GM23338 (cell line): ENCODE measurements at regions not wholly inside any gene's neighbourhood (a gene's known extent, or its start where the extent isn't known, plus 50 kb on each side); places are given as distances from the start of the nearest gene placed in this dataset.
A peak's percentile ranks its signal among the peaks of the same experiment; 100 is the strongest.

ENCODE experiments used
- ATAC-seq: fragments of 200-7000 bp; cut with Tn5 transposase; 3 replicates; pipeline ENCODE4 v1.9.1; 2020
- DNase-seq: peaks from one replicate; pipeline ENCODE4 v3.0.0-alpha.2; 2015; ENCODE audit warnings: low spot score
- H2AFZ ChIP-seq: fragments of 200-600 bp; sonication (generic); 2 replicates; pipeline ENCODE4 v1.8.0; 2016; ENCODE audit warnings: antibody characterized with exemption, mild to moderate bottlenecking, moderate library complexity
- H3F3A ChIP-seq: fragments of 200-600 bp; sonication (generic); replicated peaks from 2 replicates; pipeline ENCODE4 v1.8.0; 2017; ENCODE audit warnings: antibody characterized with exemption, mixed run types, low read depth
- H3K27ac ChIP-seq: fragments of 200-600 bp; sonication (generic); 2 replicates; pipeline ENCODE4 v1.6.1; 2016; ENCODE audit warnings: low read depth
- H3K27me3 ChIP-seq: fragments of 200-600 bp; sonication (generic); 2 replicates; pipeline ENCODE4 v1.8.0; 2016; ENCODE audit warnings: mild to moderate bottlenecking, mixed run types, moderate library complexity; ENCODE audit not compliant: insufficient read depth
- H3K36me3 ChIP-seq: fragments of 200-600 bp; sonication (generic); 2 replicates; pipeline ENCODE4 v1.8.0; 2016; ENCODE audit warnings: mild to moderate bottlenecking; ENCODE audit not compliant: insufficient read depth
- H3K4me1 ChIP-seq: fragments of 200-600 bp; sonication (generic); 2 replicates; pipeline ENCODE4 v1.8.0; 2016; ENCODE audit warnings: mild to moderate bottlenecking, moderate library complexity; ENCODE audit not compliant: insufficient read depth
- H3K4me2 ChIP-seq: fragments of 200-600 bp; sonication (generic); 2 replicates; pipeline ENCODE4 v1.7.1; 2017; ENCODE audit warnings: mixed run types
- H3K4me3 ChIP-seq: fragments of 200-600 bp; sonication (generic); 2 replicates; pipeline ENCODE4 v1.6.1; 2016; ENCODE audit warnings: mixed run types
- H3K79me2 ChIP-seq: fragments of 200-600 bp; sonication (generic); replicated peaks from 2 replicates; pipeline ENCODE4 v1.8.0; 2017; ENCODE audit warnings: mild to moderate bottlenecking; ENCODE audit not compliant: insufficient read depth
- H3K9me2 ChIP-seq: fragments of 200-600 bp; sonication (generic); 2 replicates; pipeline ENCODE4 v1.8.0; 2017; ENCODE audit not compliant: insufficient read depth
- H4K20me1 ChIP-seq: fragments of 200-600 bp; sonication (generic); replicated peaks from 2 replicates; pipeline ENCODE4 v1.8.0; 2017; ENCODE audit warnings: mild to moderate bottlenecking; ENCODE audit not compliant: insufficient read depth
- H3K27ac Mint-ChIP-seq: 2 replicates; pipeline ENCODE4 v1.8.0; 2020; ENCODE audit warnings: inconsistent platforms, mild to moderate bottlenecking, moderate library complexity, mixed read lengths
- H3K27me3 Mint-ChIP-seq: 3 replicates; pipeline ENCODE4 v1.8.0; 2022; ENCODE audit warnings: low read depth, mild to moderate bottlenecking, moderate library complexity, mixed read lengths, inconsistent platforms; ENCODE audit not compliant: insufficient read depth, poor library complexity
- H3K36me3 Mint-ChIP-seq: 3 replicates; pipeline ENCODE4 v1.8.0; 2021; ENCODE audit warnings: low read depth, mild to moderate bottlenecking, inconsistent platforms, moderate library complexity, mixed read lengths
- H3K4me1 Mint-ChIP-seq: 3 replicates; pipeline ENCODE4 v1.8.0; 2020; ENCODE audit warnings: mild to moderate bottlenecking, inconsistent platforms, mixed read lengths
- H3K4me3 Mint-ChIP-seq: 3 replicates; pipeline ENCODE4 v1.8.0; 2021; ENCODE audit warnings: moderate library complexity, mild to moderate bottlenecking, inconsistent platforms, mixed read lengths
- H3K9me3 Mint-ChIP-seq: 3 replicates; pipeline ENCODE4 v1.8.0; 2020; ENCODE audit warnings: moderate library complexity, mild to moderate bottlenecking, inconsistent platforms, mixed read lengths
- CTCF ChIP-seq, 2 experiments: fragments of 200-600 bp in 1 of 2; sonication (generic) in 1 of 2; conservative IDR thresholded peaks; 2 replicates each; pipeline versions ENCODE4 v1.5.1 to v1.6.1; 2016 to 2017; ENCODE audit warnings: antibody characterized with exemption in 2 of 2, low read depth in 2 of 2, mild to moderate bottlenecking in 2 of 2, moderate library complexity in 1 of 2
- EZH2 ChIP-seq: fragments of 200-600 bp; sonication (generic); IDR thresholded peaks from one replicate; pipeline ENCODE4 v1.8.0; 2017; ENCODE audit warnings: antibody characterized with exemption, mild to moderate bottlenecking, low read depth; ENCODE audit not compliant: unreplicated experiment
- EZH2phosphoT487 ChIP-seq: fragments of 200-600 bp; sonication (generic); IDR thresholded peaks from one replicate; pipeline ENCODE4 v1.8.1; 2018; ENCODE audit warnings: antibody characterized with exemption; ENCODE audit not compliant: unreplicated experiment
- NANOG ChIP-seq: IDR thresholded peaks from 2 replicates; pipeline ENCODE4 v1.6.1; 2016; ENCODE audit warnings: antibody characterized with exemption, borderline replicate concordance
- POLR2AphosphoS5 ChIP-seq: IDR thresholded peaks from 2 replicates; pipeline ENCODE4 v1.6.1; 2016; ENCODE audit warnings: antibody characterized with exemption, low read depth
- REST ChIP-seq: IDR thresholded peaks from one replicate; pipeline ENCODE4 v1.6.1; 2018; ENCODE audit warnings: antibody characterized with exemption; ENCODE audit not compliant: unreplicated experiment
- ZNF331 ChIP-seq: fragments of 250-450 bp; sonication (Bioruptor Pico); IDR thresholded peaks from 2 replicates; pipeline ENCODE4 v1.5.0; 2020; ENCODE audit warnings: low read depth, mild to moderate bottlenecking, moderate library complexity

- Histone ChIP-seq H3K4me2 (no peak overlapping the region), H3F3A (no peaks in the 10 kb centered on the region), H3K4me1 (peaks cover 2% of the 10 kb centered on the region; the same call in 1 of the 2 replicates), H2AFZ (no peak overlapping the region), H4K20me1 (0 out of 2 replicates have a peak, but pooled peaks cover 3% of the 10 kb centered on the region), H3K79me2 (no peaks in the 10 kb centered on the region), H3K27ac (no peak overlapping the region), H3K27me3 (peaks cover 39% of the 10 kb centered on the region), H3K4me3 (no peak overlapping the region), H3K36me3 (no peaks in the 10 kb centered on the region), H3K9me2 (no peaks in the 10 kb centered on the region)
- DNase-seq (no peak), ATAC-seq (no peak)
- Mint-ChIP-seq H3K36me3 (no peaks in the 10 kb centered on the region), H3K9me3 (no peaks in the 10 kb centered on the region), H3K4me1 (peaks cover 2% of the 10 kb centered on the region; the same call in 2 of the 3 replicates), H3K27me3 (peaks cover 23% of the 10 kb centered on the region), H3K4me3 (no peak overlapping the region), H3K27ac (no peak overlapping the region)
- TF ChIP-seq ZNF331 (CRISPR knock-in tag) (no peak), EZH2 (no peak), REST (no peak), CTCF (conservative IDR thresholded peaks at IDR 0.05; ENCODE audit: low read depth in 2 of 2) (no peak), POLR2AphosphoS5 (no peak), EZH2phosphoT487 (no peak)
Measured at GRCh38 chr13:107870400-107870799, 344.9 kb downstream of the LIG4 start.

- Mint-ChIP-seq H3K27me3 (peaks cover 28% of the 10 kb centered on the region), H3K27ac (no peak overlapping the region)
Measured at GRCh38 chr13:107867701-107868661, 347.4 kb downstream of the LIG4 start.

More at GRCh38 chr13:107867701-107868661, 347.4 kb downstream of the LIG4 start:
- Histone ChIP-seq H3K79me2 (peaks cover 9% of the 10 kb centered on the region), H4K20me1 (0 out of 2 replicates have a peak, but pooled peaks cover 9% of the 10 kb centered on the region), H2AFZ (peak overlapping the region; percentile 100), H3F3A (peaks cover 3% of the 10 kb centered on the region; the same call in 1 of the 2 replicates), H3K27ac (no peak overlapping the region), H3K4me3 (peak overlapping the region; percentile 90), H3K4me2 (peak overlapping the region; percentile 96), H3K4me1 (peaks cover 6% of the 10 kb centered on the region; the same call in 1 of the 2 replicates), H3K27me3 (peaks cover 47% of the 10 kb centered on the region), H3K9me2 (no peaks in the 10 kb centered on the region), H3K36me3 (no peaks in the 10 kb centered on the region)
- Mint-ChIP-seq H3K4me1 (peaks cover 14% of the 10 kb centered on the region), H3K9me3 (no peaks in the 10 kb centered on the region), H3K4me3 (peak overlapping the region; percentile 88), H3K36me3 (no peaks in the 10 kb centered on the region)
- TF ChIP-seq CTCF (conservative IDR thresholded peaks at IDR 0.05; ENCODE audit: low read depth in 2 of 2) (peak; percentile 62 to 89), NANOG (no peak)
- ATAC-seq (peak; percentile 68), DNase-seq (peak; percentile 83)
